ENCODE measurements at regions not wholly inside any gene's neighbourhood (a gene's known extent, or its start where the extent isn't known, plus 50 kb on each side); places are given as distances from the start of the nearest gene placed in this dataset.
A peak's percentile ranks its signal among the peaks of the same experiment; 100 is the strongest.
"Not testable (repeated sequence)": the region's sequence is repeated elsewhere in the genome, so short reads cannot be mapped to it uniquely, and the experiment has no call there.

DNA sequence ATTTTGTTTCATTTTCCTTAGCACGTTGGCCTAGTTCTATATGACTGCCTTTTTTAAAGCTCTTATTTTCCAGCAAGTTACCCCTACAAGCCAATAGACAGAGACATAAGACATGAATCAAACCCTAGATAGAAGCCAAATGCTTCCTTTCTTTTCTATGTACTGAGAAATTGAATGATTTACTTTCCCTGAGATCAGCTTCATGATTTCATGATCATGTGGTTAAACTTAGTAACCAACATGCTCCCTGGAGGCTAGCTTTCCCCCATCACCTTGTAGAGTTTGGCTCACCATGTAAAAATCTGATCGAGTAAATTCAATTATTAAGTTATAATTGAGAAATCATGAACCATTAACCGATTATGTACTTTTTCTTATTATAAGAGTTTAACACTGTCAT lies 148.1 kb upstream of the LRIG3 start:
- peak overlapping the region; percentile 57 for H3K27ac ChIP-seq
- DNase-seq (ENCODE audit: low read depth, low spot score), result no peak

DNA sequence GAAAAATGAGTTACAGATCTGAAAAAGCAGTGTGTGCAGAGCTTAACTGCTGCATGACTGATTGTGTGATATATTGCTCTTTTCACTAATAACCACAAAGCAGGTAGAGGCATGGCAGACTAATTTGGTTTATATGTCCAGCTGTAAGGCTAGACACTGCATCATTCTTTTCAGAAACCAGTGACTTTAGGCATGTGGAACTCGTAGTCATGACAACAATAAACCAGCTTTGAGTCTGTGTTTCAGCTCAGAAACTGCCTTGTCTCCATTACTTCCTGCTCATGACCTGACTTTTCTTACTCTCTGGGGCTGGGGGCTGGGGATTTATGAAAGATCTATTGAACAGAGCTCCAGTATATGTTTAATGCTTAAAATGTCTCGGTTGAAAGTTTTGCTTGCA lies 146.8 kb upstream of the LRIG3 start:
- peak; percentile 96 for DNase-seq (ENCODE audit: low read depth, low spot score)
- peak overlapping the region; percentile 57 for H3K27ac ChIP-seq

DNA sequence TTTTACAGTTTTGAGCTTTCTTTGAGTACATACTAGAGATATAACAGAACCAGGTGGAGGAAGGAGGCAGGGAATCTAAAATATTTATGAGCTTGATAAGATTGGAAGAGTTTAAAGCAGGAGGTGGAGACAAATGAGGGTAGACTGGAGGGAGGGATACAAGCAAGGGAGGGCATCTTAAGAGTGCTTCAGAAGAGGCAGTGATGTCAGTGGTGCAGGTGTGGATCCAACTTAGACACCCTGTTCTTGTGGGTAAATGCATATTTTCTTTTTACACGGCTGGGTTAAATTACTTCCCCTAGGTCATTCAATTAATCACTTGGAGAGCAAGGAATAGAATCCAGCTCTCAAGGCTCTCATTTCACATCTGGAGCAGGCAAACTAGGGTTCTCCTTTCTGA lies 146.1 kb upstream of the LRIG3 start:
- peak; percentile 62 for DNase-seq (ENCODE audit: low read depth, low spot score)
- H3K27ac ChIP-seq, result peak overlapping the region; percentile 57

DNA sequence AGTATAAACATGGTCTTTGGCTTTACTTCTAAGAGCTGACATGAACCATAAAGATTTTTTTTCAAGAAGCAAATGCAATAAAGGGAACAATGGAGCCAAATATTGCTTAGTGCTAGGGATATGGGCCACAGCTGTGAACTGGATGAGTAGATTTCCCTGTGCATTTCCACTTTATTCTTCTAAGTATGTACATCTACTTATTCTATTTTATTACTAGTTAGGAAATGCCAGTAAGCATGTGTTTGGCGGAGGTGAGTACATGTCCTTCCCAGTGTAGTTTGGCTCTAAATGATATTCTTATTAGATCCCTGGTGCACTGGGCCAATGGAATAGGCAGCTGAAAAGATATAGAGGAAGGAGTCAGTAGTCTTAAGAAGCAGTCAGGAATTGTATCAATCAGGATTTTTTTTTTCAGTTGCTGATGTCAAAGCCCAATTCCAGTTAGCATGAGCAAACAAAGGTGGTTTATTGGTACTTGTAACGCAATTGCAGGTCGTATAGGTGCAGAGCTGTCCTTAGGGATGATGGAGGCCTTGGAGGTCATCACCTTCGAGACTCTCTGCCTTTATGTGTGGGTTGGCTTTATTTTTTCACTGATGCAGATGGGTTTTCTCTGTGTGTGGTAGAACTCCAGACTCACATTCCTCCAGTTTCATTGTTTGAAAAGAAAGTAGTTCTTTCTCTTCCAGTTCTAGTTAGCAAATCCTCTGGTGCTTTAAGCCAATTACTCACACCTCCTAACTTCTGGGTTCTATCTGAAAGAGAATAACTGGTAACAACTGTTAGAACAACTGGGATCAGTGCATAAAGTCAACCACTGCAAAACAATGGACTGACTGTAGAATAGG lies 139.0 kb upstream of the LRIG3 start:
- no peak for DNase-seq (ENCODE audit: low read depth, low spot score)
- no peak overlapping the region for H3K27ac ChIP-seq

DNA sequence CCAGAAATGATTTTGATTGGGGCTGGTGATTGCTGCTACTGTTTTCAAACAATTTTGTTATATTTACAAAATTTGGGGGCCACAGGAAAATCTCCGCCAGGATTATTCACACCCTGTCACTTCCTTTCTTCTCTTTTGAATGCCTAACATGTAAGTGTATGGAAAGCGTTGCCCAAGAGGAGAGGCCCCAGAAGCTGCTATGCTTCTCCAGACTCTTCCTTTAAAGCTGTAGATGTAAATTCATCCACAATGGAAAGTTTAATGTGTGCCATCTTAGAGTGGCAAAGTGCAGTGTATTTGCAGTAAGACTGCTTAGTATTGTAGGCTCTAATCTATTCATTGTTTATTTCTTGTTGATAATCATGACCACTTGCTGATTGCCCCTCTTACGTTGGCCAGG lies 136.7 kb upstream of the LRIG3 start:
- DNase-seq (ENCODE audit: low read depth, low spot score), result no peak
- H3K27ac ChIP-seq, result peak overlapping the region; percentile 81

DNA sequence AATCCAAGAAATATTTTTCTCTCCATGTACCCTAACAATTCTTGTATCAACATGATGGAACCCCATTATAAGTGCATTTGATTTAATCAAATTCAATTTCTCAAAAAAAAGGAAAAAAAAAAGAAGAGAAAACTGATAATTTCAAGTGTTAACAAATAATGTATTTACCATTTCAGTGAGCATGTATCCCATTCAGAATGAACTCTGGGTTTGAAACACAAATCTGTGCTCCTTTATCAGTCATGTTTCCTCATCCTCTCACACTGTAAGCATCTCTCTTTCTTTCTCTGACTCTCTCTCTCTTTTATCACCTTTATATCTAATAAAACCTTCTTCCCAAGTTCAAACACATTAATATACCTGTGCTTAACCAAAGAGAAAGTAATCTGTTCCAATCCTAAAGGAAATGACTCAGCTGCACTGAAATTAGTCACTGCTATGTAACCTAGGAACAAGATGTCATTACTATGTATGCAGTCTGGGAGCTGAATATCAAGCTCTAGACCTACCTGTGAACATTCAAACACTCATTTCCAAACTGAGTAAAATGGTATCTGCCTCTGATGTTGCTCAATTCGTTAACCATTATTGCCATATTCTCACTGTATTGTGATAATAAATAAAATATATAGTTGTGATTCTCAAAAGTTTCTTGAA lies 135.0 kb upstream of the LRIG3 start:
- DNase-seq (ENCODE audit: low read depth, low spot score), result peak; percentile 96
- peak overlapping the region; percentile 81 for H3K27ac ChIP-seq

DNA sequence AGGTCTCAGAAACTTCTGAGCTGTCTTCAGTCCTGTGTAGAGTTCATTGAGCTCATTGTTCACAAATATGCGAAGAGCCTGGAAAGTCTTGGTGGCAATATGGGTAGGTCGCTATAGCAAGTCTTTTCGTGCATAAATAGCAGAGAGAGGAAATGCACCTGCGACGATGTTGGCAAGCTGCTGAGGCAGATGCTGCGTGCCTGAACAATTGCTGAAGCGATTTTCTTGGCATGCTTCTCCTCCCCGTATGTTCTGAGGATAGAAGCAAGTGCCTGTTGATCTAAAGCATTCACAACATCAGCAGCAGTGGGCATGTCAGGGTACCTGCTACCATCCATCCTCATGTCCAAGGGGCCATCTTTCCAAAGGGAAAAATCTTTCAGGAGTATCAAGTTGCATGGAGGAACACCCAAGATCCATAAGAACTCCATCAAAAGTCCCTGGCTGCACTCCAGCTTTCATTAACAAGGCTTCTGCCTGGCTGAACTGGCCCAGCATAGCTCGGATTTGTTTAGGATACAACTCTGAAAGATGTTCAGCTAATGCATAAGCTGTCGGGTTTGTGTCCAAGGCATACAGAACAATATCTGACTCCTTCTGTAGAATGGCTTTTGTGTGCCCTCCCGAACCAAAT lies 133.1 kb upstream of the LRIG3 start:
- H3K27ac ChIP-seq; DNase-seq (ENCODE audit: low read depth, low spot score): not testable (repeated sequence)

DNA sequence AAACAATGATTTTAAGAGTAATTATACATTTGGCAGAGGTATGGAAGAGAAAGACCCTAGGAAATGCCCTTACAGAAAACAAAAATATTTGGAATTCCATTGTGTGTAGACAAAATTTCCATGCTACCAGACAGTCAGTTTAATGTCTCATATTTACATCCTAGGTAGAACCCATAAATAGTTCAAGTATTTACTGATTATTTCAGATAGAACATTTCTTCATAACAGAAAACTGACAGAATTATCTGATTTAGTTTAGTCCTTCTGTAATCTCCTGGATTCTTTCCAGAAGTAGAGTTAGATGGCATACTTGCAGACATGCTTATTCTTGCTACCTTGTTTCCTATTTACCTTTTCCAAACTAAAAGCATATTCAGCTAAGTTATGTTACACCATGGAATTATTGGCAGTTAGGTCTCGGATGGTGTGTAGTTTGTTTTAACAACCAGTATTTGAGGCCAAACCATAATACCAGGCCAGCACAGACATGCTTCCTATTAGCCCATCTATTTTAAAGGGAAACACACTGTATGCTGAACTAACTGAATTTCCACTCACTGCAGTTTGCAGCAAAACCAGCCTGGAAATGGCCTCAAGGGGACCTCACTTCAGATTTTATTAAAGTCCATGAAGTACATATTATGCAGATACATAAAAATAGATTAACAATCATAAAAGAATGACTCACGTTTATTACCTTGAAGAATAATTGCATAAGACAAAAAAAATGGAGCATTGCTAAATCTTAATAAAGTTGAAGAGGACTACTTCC lies 126.6 kb upstream of the LRIG3 start:
- DNase-seq (ENCODE audit: low read depth, low spot score), result no peak
- H3K27ac ChIP-seq, result peak overlapping the region; percentile 57

DNA sequence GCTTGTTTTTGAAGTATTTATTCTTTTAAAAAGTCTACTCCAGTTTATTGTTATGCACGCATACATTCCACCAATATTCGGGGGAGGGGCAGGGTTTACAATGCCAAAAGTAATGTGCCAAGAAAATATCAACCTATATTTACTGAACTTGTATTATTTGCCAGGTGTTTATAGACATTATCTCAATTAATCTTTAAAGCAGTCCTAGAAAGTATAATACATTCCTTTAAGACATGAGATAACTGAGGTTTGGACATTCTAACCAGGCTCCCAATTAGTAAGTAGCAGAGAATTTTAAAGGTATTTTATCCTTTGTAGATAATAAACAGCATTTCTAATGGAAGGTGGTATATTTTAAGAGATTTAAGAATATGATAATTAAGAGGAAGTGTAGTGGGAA lies 124.5 kb upstream of the LRIG3 start:
- no peak for DNase-seq (ENCODE audit: low read depth, low spot score)
- H3K27ac ChIP-seq, result no peak overlapping the region

DNA sequence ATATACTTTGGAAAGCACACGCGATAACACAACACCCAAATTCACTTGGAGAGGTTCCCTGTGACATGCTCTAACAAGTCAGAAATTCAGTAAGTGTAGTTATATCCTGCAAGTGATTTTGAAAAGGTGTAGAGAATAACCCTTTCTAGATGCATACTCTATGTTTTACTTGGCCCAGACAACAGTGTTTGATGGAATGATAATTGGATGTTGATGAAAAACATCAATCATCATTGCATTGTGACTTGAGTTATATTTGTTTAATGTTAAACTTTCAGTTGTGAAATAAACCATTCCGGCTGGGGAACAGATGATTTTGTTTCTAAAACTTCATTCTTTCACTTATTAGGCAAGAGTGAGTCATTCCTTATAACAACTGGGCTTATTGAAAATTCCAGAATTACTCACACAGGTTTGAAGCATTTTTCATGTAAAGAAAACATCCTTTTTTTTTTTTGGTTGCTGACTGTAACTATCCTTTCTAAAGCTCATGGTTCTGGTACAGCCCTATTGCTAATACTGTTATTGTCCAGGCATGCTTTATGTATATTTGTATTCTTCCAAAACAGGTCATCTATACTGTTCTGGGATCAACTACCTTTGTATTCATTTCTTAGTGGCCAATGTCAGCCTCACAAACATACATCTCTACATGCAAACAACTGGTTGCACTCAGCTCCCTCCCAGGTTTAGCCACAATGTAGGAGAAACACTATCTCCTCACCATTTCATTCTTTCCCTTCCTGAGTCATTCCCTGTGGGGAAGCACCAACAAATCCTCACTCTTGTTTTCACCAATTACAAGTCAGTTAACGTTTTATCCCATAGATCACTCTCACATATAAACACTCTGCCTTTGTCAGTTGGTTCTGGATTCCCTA lies 121.2 kb upstream of the LRIG3 start:
- DNase-seq (ENCODE audit: low read depth, low spot score), result peak; percentile 83
- H3K27ac ChIP-seq, result peak overlapping the region; percentile 86

DNA sequence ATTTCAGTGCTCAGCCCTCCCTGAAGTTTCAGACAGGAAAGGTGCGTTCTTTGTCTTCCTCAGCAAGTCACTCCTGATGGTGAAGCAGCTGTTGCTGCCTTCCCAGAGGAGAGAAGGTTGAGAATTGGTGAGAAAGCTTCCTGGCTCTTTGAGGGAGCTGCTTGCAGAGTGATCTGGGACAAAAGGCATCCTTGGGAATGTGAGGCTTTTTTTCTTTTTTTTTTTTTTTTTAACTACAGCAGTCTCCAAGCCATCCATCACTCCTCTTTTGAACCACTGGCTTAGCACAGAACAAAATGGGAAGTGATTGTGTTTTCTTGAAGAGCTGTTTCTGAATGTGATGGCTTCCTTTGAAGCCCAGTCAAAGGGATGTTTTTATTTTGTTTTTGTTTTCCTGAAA lies 120.4 kb upstream of the LRIG3 start:
- peak overlapping the region; percentile 86 for H3K27ac ChIP-seq
- DNase-seq (ENCODE audit: low read depth, low spot score), result peak; percentile 36

DNA sequence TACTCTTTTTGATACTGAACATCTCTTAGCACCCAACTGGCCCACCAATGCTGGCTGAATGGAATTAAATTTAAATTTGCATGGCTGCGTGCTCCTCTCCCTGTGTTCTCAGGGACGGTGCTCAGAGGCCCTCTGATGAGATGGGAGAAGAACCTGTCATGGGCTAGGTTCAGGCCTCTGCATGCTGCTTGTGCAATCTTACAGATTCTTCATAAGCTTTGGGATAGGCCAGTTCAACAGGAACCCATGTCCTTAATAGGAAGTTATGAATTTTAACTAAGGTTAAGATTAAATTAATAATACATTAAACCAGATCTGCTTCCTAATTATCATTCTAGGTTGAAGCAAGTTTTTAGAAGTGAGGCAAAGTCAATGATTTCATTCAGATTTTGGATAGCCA lies 119.7 kb upstream of the LRIG3 start:
- no peak for DNase-seq (ENCODE audit: low read depth, low spot score)
- peak overlapping the region; percentile 86 for H3K27ac ChIP-seq

DNA sequence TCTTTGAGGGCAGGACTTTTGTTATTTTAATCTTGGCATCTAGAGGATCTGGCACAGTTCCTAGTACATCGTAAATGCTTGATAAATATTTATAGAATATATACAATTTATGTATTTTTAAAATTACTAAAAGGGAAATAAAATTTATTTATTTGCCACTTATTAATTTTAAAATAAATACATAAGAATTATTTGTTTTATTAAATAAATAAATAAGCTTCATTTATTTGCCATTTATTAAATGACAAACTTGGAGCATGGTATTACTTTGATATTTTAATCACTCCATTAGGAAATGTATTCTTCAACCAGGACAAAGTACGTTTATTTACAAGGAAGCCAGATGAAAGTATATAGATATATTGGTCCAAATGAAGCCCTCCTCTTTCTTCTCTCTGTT lies 118.7 kb upstream of the LRIG3 start:
- no peak overlapping the region for H3K27ac ChIP-seq
- no peak for DNase-seq (ENCODE audit: low read depth, low spot score)

DNA sequence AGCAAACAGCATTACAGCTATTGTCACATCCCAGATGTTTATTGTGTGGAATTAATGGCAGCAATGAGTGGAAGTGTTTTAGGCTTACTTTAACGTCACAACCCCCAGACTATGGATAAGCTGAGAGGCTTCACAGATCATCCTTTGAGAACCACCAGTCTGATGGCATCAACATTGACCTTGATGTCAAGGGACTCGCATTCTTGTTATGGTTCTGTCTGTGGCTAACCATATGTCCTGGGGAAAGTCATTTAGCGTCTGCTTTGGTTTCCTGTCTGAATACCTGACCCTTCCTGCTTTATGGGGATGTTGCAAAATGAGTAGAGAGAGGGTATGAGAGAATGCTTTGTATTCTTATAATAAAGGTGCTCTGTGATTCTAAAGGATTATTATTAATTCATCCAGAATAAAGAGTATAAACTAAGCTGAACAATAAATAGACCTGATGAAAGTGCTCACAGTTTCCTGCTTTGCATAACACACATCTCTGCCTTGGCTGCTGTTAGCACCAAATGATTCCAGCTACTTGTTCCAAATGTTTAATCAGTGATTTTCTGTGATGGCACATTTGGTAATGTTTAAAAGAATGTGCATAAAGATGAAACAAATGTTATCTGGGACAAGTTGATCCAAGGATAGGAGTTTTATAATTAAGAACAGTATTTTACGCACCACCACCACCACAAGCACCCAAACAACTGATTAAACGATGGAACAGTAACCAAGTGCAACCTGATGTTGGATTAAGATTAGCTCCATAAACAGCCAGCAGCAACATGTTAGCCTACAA lies 116.9 kb upstream of the LRIG3 start:
- no peak for DNase-seq (ENCODE audit: low read depth, low spot score)
- no peak overlapping the region for H3K27ac ChIP-seq

DNA sequence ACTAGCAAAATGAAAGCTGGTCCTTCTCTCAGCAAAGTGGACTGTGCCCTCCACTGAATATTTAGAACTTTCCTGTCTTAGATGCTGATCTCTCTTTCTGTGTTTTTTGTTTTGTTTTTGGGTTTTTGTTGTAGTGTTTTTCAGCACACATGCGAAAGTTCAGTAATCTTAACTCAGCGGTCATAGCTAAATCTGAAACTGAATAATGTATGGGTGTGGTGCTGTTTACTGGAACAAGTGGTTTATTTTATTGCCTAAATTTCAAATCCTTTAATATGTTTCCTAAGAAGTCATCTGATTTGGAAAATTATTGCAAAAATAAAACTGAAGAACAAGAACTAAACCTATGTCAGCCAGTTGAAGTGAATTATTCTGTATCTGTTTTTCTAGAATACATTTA lies 116.0 kb upstream of the LRIG3 start:
- H3K27ac ChIP-seq, result no peak overlapping the region

DNA sequence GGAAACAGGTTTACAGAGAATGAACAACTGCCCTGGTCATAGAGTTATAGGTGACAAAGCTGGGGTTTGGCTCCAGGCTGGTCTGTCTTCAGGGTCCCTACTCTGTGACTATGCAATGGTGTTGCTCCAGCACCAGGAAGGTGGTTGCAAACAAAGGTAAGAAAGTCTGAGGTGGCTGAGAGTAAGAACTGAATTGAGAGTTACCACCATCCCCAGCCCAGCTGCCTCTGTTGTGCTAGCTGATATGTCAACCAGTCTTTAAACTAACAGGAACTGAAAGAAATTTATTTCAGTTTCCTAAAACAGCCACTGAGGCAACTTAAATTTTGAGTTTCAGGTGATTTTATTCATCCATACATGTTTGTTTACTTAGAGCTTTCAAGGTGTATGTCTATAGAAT lies 111.0 kb upstream of the LRIG3 start:
- DNase-seq (ENCODE audit: low read depth, low spot score), result no peak
- no peak overlapping the region for H3K27ac ChIP-seq

More for the DNA sequence above, 116.0 kb upstream of the LRIG3 start:
- DNase-seq (ENCODE audit: low read depth, low spot score), result no peak

DNA sequence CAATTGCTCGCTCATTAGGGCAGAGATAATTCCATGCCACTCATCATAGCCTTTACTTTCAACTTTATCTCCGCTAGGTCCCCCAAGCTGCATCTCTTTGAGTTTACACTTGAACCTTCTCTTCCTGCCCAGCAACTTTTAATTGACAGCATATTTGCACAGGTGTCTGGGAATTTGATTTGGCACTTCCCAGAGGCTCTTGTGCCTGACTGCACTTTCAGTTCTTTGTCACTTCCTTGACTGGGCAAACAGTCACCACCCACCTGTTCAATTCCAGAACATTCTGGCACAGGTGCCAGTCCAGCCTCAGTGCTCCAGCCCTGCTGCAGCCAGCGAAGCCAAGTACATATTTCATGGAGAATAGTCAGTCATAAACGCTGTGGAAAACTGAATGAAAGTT lies 110.1 kb upstream of the LRIG3 start:
- DNase-seq (ENCODE audit: low read depth, low spot score), result no peak
- no peak overlapping the region for H3K27ac ChIP-seq

DNA sequence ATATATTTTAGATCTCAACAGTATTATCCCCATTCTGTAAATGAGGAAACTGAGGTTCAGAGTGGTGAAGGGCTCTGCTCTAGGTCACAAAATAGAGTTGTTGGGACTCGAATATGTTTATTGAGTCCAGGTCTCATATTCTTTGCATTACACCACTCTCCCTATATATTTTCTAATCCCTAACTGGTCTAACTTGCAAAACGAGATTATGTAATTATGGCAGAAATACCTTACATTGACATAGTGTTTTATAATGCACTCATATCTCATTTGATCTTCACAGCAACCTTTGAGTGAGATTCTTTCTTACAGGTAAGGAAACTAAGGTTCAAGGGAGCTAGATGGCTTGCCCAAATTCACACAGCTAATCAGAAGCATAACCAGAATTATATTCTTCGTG lies 106.9 kb upstream of the LRIG3 start:
- no peak overlapping the region for H3K27ac ChIP-seq
- DNase-seq (ENCODE audit: low read depth, low spot score), result no peak

DNA sequence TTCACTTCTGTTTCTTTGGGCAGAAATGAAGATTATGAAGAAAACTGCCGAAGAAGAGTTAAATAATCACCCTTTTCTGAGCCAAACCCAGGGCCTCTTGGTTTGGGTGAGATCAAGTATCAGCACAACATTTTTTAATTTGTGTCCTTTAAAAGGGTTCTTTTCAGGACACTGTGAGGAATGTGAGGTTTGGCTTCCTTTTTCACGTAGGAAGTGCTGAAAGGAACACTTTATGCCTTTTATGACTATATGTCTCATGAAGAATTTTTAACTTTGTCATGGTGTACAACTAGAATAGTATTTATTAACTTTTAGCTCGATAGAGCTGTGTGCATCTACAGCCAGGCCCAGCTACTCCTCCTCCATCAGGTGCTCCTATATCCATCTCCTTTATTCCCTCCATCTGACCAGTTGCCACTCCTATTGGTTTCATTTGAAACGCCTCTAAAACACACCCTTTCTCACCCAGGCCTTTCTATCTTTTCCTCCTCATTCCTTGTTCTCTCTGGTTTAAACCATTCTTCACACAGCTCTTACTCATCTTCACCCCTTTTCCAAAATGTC lies 103.6 kb upstream of the LRIG3 start:
- no peak overlapping the region for H3K27ac ChIP-seq
- DNase-seq (ENCODE audit: low read depth, low spot score), result no peak

All from epithelial cell of prostate (primary cell).